GM13976 (cell line): ENCODE measurements at regions not wholly inside any gene's neighbourhood (a gene's known extent, or its start where the extent isn't known, plus 50 kb on each side); places are given as distances from the start of the nearest gene placed in this dataset.

Source experiments
- DNase-seq: peaks from one replicate; pipeline ENCODE4 v3.0.0; 2012; ENCODE audit warnings: low spot score
- in situ Hi-C: fragments of 300-500 bp; cut with MboI; formaldehyde crosslinking; loops from one replicate; pipeline ENCODE4 v1.12.0; 2022; ENCODE audit warnings: low sequenced_read_pairs, mixed read lengths, inconsistent platforms; ENCODE audit not compliant: unreplicated experiment
- TF ChIP-seq, protein P1 (sequence below): IDR thresholded peaks from 2 replicates; pipeline ENCODE4 v1.5.1; 2012; ENCODE audit warnings: borderline replicate concordance, mild to moderate bottlenecking; ENCODE audit not compliant: insufficient read depth; ENCODE audit errors: extremely low read depth, missing control alignments, control extremely low read depth

DNA sequence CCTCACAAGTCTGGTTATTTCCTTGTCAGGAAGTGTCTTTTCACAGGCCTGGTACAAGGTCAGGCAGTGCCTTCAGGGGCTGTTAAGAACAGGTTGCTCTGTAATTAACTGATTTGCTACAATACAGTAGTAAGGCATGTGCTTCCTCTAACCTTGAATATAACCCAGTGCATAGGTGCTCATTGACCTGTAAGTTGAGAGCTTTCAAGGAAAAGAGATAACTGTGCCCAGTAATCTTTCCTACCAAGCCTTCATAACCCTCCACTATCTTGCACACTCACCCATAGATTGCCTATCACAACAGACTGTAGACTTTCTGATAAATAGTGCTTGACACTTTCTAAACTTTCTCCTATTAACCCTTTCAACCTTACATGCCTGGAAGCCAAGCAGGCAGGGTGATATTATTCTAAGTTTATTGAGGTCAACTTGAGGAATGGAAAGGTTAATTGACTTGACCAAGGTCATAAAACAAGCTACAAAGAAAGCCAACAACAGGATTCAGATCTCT lies 148.1 kb downstream of the PPARGC1A start:
- DNase-seq = no peak
- in situ Hi-C loops = no loop called here

DNA sequence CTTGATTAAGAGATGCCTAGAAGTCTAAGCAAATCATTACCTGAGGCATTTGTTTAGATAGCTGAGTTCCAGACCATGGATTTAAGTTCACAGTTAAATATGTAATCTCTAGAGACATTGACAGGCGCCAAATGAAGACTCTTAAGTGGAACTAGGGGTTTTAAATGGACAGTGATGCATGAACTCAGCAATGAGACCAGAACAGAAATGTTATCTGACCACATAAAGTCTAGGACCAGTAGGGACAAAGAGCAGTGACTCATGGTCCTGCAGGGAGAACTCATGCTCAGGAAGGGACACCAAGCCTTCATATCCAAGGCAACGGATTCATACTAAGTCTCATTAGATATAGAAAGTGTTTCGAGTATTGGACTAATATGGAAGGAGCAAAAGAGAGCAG lies 152.3 kb downstream of the PPARGC1A start:
- in situ Hi-C loops = no loop called here
- TF ChIP-seq, protein P1, sequence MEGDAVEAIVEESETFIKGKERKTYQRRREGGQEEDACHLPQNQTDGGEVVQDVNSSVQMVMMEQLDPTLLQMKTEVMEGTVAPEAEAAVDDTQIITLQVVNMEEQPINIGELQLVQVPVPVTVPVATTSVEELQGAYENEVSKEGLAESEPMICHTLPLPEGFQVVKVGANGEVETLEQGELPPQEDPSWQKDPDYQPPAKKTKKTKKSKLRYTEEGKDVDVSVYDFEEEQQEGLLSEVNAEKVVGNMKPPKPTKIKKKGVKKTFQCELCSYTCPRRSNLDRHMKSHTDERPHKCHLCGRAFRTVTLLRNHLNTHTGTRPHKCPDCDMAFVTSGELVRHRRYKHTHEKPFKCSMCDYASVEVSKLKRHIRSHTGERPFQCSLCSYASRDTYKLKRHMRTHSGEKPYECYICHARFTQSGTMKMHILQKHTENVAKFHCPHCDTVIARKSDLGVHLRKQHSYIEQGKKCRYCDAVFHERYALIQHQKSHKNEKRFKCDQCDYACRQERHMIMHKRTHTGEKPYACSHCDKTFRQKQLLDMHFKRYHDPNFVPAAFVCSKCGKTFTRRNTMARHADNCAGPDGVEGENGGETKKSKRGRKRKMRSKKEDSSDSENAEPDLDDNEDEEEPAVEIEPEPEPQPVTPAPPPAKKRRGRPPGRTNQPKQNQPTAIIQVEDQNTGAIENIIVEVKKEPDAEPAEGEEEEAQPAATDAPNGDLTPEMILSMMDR = no peak
- DNase-seq = no peak

More for the DNA sequence above, 148.1 kb downstream of the PPARGC1A start:
- TF ChIP-seq, protein P1 = no peak

DNA sequence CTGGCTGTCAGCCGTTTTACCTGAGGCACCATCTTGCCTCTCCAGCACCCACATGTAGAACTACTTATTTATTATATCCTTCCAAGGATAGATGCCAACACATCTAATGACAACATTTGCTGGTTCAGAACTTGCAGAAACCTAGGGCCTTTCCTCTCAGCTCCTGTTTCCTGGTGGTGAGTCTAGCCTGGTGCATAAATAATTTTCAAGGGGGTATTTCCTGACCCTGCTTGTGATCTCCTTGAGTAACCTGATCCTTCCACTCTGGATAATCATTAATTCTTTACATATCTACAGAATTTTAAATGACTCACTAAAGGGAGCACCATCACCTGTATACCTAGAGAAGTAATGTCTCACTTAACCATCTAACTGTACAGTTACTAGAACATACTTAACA lies 153.4 kb downstream of the PPARGC1A start:
- in situ Hi-C loops = no loop called here
- TF ChIP-seq, protein P1 = no peak

DNA sequence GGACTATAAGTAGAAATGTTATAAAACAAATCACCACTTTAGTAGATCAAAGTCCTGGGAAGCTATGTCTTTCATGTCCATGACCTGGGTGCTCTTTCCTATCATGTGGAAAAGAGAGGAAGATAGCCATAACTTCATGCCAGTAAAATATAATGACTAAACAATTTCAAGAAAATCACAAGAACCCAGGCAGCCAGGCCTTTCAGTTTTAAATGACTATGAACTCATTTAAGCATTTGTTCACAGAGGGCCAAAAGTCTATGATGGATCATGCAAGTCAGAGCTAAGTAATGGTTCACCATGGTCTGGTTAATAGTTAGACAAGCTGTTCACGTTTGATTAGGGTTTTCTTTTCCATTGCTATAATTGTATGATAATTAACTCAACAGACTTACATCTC lies 155.8 kb downstream of the PPARGC1A start:
- TF ChIP-seq, protein P1 = no peak
- DNase-seq = no peak
- in situ Hi-C loops = no loop called here

More for the DNA sequence above, 153.4 kb downstream of the PPARGC1A start:
- no peak for DNase-seq

DNA sequence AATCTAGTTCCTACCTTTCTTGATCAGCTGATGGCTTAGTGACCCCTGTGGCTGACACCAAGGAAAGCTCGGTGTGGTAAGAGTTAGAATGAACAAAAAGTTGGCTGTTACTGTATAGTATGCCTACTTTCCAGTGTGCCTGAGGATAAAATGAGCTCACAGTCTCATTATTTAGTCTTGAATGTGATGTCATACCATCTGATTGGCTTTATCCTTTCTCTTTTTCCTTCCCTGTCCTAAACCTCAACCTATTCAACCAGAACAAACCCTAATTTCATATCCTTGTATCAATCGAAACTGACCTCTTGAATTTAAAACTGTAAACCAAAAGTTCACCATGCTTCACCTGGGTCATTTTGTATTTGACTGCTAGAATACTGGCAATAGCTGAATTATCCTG lies 156.4 kb downstream of the PPARGC1A start:
- in situ Hi-C loops = no loop called here
- no peak for DNase-seq
- TF ChIP-seq, protein P1 = no peak

DNA sequence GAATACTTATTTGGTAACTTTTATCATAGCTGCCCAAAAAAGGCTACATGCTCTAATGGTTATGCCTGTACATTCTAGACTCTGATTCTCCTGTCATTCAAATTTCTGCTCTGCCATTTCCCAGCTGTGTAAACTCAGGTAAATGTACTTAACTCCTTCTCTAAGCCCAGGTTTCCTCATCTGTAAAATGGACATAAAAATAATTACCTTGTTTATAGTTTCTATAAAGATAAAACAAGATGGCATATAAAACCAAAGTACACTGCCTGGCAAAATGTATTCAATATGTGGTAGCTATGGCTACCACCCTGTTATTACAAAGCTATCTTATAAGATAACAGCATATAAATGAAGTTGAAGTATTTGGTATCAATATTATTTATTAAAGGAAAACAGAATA lies 158.8 kb downstream of the PPARGC1A start:
- in situ Hi-C loops = no loop called here
- no peak for DNase-seq
- TF ChIP-seq, protein P1 = no peak
